ENCODE measurements at regions not wholly inside any gene's neighbourhood (a gene's known extent, or its start where the extent isn't known, plus 50 kb on each side); places are given as distances from the start of the nearest gene placed in this dataset. TPM values are rescaled to one million over a fixed set of nuclear protein-coding genes. Genes with fewer than 3 reads are reported as not detected.
A peak's percentile ranks its signal among the peaks of the same experiment; 100 is the strongest.

- no peak for DNase-seq (ENCODE audit: low spot score)
These were observed 69.0 kb upstream of the SYT13 start for GRCh38 chr11:45354976-45355705.

- no peak for DNase-seq (ENCODE audit: low spot score)
These were observed 62.6 kb upstream of the SYT13 start for GRCh38 chr11:45348729-45349128.

DNA sequence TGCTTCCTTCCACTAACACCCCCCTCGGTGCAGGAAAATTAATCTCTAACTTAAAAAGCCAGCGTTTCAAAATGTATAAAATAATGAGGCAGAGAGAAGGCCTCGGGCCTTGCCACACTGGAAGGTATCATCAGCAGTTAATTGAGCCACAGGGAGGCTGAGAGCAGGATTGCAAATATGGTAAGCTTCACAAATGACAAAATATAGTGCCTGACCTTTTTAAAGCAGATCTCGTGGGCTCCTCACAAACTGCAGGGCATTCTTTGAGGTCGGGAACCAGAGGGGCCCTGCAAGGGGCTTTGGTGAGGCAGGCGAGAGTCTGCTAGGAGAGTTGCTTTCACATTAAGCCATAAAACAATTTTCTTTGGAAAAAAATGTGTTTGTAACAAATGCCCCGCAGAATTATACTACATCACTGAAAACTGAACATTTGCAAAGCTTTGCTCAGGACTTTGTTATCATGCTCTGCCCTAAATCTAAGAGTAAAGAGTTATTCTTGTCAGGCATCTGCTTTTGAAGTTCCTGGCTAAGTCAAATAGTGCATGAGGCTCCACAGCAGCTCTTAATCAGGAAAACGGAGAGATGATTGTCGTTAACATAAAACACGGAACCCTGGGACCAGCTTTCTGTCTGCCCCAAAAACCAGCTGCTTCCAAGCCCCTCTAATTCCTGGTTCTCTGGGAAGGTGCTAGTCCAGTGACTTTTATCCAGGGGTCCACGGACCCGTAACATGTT is 61.4 kb upstream of the SYT13 start:
- no peak for DNase-seq (ENCODE audit: low spot score)

GRCh38 chr11:45345491-45345890 is 59.4 kb upstream of the SYT13 start:
- no peak for DNase-seq (ENCODE audit: low spot score)

DNA sequence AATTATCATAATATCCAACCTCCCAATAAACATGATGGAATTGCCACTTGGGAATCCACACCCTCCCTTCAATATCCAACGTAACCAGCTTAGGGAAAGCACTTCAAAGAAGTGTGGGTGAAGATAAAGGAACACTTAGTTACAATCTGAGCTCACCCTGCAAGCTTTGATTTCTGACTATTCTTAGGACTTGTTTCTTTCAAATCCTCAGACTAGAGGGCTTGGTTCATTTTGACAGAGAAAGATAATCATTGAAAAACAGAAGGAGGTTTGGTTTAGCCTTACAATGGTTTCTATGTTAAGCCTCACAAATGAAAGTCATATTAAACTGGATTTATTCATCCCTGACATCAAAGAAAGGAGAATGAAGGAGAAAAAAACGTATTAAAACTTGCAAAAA is 57.9 kb upstream of the SYT13 start:
- DNase-seq (ENCODE audit: low spot score) = no peak

DNA sequence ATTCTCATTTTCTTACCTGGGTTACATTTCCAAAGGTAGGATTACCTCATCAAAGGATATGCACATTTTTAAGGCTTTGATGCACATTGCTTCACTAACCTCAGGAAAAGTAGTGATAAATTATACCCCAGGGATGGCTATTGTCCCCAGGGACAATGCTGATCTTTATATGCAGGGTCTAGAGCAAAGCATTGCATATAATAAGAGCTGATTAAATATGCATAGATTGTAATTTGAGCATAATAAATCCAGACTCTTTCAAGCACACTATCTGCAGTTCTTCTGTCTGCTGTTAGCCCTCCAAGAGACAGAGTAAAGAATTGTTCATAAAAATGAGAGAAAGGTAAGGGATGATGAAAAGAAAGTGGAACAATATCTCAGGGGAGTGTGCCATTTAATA is 57.3 kb upstream of the SYT13 start:
- DNase-seq (ENCODE audit: low spot score) = no peak

DNA sequence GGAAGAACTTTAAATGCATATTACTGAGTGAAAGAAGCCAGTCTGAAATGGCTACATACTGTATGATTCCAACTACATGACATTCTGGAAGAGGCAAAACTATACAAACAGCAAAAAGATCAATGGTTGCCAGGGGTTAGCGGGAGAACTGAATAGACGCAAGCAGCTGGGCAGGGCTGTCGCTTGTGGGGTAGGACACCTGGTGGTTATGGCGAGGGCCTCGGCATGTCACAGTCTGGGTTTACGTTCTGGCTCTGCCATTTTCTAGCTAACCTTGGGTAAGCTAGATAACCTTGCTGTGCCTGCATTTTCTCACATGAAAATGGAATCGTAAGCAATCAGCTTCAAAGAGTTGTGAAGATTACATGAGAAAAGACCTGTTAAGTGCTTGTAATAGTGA is 55.2 kb upstream of the SYT13 start:
- DNase-seq (ENCODE audit: low spot score) = no peak

DNA sequence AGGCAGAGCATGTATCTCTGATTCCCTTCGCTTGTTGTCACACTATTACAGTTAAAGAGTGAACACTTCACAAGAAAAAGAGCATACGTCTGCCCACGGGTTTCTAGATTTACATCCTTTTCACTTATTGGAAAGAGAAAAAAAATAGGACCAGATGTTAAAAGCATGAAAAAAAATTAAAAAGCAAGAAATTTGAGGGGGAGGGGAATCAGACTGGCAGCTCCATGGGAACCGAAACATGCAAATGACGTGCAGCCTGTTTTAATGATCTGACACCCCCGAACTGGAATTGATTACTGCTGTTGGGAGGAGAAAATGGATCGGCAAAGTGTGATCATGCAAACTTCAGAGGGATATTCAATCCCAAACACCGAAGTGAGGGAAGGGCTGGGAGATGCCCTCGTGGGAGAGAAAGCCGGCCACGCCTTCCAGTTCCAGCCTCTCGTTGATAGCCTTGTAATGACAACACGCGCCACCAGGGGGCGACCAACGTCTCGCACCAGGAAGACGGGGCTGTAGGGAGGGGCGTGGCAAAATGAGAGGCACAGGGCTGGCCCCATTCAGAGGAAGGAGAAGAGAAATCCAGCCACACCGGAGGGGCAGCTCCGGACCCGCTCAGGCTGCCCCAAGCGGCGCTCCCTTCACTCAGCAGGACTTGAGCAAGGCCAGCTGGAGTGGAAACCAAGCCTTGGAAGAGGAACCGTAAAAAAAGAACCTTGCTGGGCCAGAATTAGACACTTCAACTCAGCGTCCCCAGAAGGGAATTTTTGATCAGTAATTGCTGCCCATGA is 53.8 kb upstream of the SYT13 start:
- DNase-seq (ENCODE audit: low spot score) = peak; percentile 92

- DNase-seq (ENCODE audit: low spot score) = no peak
These were observed 51.6 kb upstream of the SYT13 start for GRCh38 chr11:45337583-45338360.

GRCh38 chr11:45336136-45336535 is 50.0 kb upstream of the SYT13 start:
- DNase-seq (ENCODE audit: low spot score) = no peak

Small RNAs in the stretch of these regions (small RNA-seq; reads per million reads assigned to genes)
- gene AC103855.4 = not detected

All from HT-29 (cell line).